Sigmoid colon (tissue), 4 donors: ENCODE measurements at regions not wholly inside any gene's neighbourhood (a gene's known extent, or its start where the extent isn't known, plus 50 kb on each side); places are given as distances from the start of the nearest gene placed in this dataset.

Experiments
- CTCF ChIP-seq, 4 experiments: fragments of 450-650 bp in 3 of 4; fragments of 200-600 bp in 1 of 4; IDR thresholded peaks; one replicate each; pipeline ENCODE4 v1.5.1; 2016 to 2019; ENCODE audit warnings: antibody characterized with exemption in 4 of 4, mild to moderate bottlenecking in 3 of 4, moderate library complexity in 2 of 4
- EP300 ChIP-seq, 4 donors: sonication (generic); formaldehyde crosslinking; IDR thresholded peaks; one replicate each; pipeline ENCODE4 v1.6.1; 2017; ENCODE audit warnings: antibody characterized with exemption in 4 of 4
- POLR2A ChIP-seq, 2 donors: fragments of 450-650 bp; IDR thresholded peaks; one replicate each; pipeline ENCODE4 v1.6.1; 2016; ENCODE audit warnings: antibody characterized with exemption in 2 of 2, mild to moderate bottlenecking in 2 of 2, moderate library complexity in 2 of 2

GRCh38 chr9:1876891-1877496, 138.2 kb upstream of the SMARCA2 start:
- TF ChIP-seq CTCF (IDR thresholded peaks at IDR 0.05) = no peak
- no peak for TF ChIP-seq EP300 (IDR thresholded peaks at IDR 0.05)
- no peak for TF ChIP-seq POLR2A (IDR thresholded peaks at IDR 0.05)
